C4-2B (cell line): ENCODE measurements at regions not wholly inside any gene's neighbourhood (a gene's known extent, or its start where the extent isn't known, plus 50 kb on each side); places are given as distances from the start of the nearest gene placed in this dataset.

Source experiments
- H3K27ac ChIP-seq: fragments of 450-650 bp; 2 replicates; pipeline ENCODE4 v1.5.1; 2017
- ZFX ChIP-seq: fragments of 450-650 bp; IDR thresholded peaks from 2 replicates; pipeline ENCODE4 v1.6.1; 2017
- TF ChIP-seq, protein P1 (sequence below): fragments of 450-650 bp; conservative IDR thresholded peaks from 2 replicates; pipeline ENCODE4 v1.5.1; 2017; ENCODE audit warnings: mild to moderate bottlenecking

DNA sequence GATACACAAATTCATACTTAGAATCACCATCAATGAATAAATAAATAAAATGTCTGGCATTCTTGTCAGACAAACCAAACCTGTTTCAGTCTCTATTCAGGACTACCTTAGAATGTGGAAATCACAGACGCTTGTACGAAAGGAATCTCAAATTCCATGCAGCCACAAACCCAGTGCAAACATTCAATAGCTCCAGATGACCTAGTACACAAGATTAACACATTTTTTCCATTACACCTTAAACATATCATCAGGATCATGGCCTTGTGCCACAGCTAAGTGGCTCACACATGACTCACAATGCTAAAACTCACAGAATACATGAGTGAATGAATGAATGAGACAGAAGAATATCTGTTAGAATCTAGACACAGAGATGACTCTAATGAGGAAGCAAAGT, 134.2 kb downstream of the PWWP3B start:
- TF ChIP-seq ZFX: no peak
- TF ChIP-seq, protein P1, sequence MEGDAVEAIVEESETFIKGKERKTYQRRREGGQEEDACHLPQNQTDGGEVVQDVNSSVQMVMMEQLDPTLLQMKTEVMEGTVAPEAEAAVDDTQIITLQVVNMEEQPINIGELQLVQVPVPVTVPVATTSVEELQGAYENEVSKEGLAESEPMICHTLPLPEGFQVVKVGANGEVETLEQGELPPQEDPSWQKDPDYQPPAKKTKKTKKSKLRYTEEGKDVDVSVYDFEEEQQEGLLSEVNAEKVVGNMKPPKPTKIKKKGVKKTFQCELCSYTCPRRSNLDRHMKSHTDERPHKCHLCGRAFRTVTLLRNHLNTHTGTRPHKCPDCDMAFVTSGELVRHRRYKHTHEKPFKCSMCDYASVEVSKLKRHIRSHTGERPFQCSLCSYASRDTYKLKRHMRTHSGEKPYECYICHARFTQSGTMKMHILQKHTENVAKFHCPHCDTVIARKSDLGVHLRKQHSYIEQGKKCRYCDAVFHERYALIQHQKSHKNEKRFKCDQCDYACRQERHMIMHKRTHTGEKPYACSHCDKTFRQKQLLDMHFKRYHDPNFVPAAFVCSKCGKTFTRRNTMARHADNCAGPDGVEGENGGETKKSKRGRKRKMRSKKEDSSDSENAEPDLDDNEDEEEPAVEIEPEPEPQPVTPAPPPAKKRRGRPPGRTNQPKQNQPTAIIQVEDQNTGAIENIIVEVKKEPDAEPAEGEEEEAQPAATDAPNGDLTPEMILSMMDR: no peak
- no peak overlapping the region for H3K27ac ChIP-seq

DNA sequence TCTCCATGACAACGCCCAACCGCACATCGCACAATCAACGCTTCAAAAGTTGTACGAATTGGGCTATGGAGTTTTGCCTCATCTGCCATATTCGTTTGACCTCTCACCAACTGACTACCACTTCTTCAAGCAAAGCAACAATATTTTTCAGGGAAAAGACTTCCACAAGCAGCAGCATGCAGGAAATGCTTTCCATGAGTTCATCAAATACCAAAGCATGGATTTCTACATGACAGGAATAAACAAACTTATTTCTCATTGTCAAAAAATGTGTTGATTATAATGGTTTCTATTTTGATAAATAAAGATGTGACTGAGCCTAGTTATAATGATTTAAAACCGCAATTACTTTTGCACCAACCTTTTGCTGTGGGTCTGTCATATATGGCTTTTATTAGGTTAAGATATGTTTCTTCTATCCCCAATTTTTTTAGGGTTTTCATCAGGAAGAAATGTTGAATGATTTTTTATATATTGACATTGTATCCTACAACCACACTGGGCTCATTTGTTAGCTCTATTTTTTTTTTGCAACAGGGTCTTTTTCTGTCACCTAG, 138.4 kb downstream of the PWWP3B start:
- TF ChIP-seq ZFX: no peak
- TF ChIP-seq, protein P1: no peak
- H3K27ac ChIP-seq: no peak overlapping the region

DNA sequence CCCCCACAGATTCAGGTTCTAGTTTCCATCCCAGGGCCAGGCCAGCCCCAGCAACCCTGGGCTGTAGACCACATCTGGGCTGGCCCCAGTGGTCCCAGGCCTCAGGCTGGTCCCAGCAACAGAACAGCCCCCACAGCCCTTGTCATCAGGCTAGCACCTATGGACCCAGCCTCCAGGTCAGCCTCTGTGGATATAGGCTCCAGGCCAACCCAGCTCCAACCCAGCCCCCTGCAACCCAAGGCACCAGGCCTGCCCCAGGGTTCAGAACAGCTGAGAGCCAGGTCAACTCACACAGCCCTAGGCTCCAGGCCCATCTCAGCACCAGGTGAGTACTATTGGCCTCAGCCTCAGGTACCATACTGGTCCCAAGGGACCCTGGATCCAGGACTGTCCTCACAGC, 155.3 kb downstream of the PWWP3B start:
- no peak overlapping the region for H3K27ac ChIP-seq
- TF ChIP-seq, protein P1: no peak
- TF ChIP-seq ZFX: no peak

DNA sequence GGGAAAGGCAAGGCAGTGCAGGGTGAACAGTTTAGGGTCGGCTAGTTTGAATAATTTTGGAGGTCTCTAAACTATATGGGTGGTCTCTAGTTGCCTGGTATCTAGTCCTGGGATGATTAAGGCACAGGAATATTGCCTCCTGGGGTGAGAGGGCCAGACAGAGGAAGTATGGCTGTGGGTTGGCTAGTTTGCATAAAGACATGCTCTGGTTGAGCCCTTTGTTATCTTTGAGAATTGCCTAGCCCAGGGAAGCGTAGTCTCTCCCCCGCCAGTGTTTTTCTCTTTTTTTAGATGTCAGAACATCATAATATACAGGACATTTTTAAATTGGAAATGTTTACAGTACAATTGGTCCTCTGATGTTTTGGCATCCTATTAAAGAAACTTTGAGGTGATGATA, 163.5 kb downstream of the PWWP3B start:
- TF ChIP-seq ZFX: no peak
- TF ChIP-seq, protein P1: no peak

DNA sequence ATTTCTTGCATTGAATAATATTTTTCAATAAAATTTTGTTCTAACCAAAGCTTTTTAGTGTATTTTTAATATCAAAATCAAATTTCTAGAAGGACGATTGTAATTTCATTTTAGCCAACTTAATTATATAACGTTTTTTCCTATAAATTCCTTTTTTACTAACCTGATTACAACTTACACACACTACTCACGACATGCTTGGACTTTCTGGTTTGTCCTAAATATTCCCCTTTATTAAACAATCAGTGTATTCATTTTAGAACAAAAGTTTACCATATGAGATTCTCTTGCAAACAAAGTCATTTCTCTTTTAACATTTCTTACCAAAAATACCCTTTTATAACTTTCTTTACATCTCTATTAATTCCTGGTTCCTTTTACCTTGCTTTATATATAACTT, 173.7 kb downstream of the PWWP3B start:
- no peak overlapping the region for H3K27ac ChIP-seq
- TF ChIP-seq, protein P1: no peak
- no peak for TF ChIP-seq ZFX

More for the DNA sequence above, 163.5 kb downstream of the PWWP3B start:
- H3K27ac ChIP-seq: no peak overlapping the region

DNA sequence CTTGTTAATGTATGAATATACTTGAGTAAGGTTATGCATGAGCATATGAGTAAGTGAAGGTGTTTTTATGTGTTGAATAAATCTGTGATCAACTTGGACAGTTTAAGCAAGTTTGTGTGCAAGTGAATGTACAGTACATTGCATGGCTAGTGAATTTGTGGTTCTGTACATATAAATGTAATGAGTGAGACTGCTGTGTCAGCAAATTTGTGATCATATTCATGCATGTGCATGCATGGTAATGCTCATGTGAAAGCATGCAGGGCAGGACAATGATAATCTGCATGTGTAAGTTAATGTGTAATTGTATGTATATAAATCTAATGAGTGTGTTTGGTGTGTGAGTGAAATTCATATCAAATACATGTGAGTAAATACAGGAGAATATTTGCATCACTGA, 188.5 kb downstream of the PWWP3B start:
- TF ChIP-seq ZFX: no peak
- TF ChIP-seq, protein P1: no peak
- H3K27ac ChIP-seq: no peak overlapping the region

DNA sequence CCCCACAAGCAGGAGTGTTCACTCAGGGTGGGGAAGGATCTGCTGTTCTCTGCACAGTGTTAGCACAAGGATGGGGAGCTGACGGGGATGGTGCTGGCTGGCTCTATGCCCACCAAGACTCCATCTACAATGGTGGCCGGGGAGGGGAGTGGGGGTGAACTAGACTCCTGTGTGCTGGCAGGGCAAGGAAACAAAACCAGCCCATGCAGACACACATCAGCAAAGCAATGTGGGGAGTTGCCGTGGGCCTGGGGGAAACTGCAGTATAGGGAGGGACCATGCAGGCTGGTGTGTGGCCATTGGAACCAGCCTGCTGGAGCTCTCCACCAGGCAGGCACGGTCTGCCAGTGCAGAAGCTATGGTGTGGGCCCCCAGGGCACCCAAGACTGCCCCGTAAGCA, 195.1 kb downstream of the PWWP3B start:
- TF ChIP-seq, protein P1: no peak
- no peak for TF ChIP-seq ZFX
- H3K27ac ChIP-seq: no peak overlapping the region
